Central memory CD8-positive, alpha-beta T cell (primary cell): ENCODE measurements at regions not wholly inside any gene's neighbourhood (a gene's known extent, or its start where the extent isn't known, plus 50 kb on each side); places are given as distances from the start of the nearest gene placed in this dataset.
"Not testable (repeated sequence)": the region's sequence is repeated elsewhere in the genome, so short reads cannot be mapped to it uniquely, and the experiment has no call there.

Source experiments
- ATAC-seq: fragments of 150-1000 bp; cut with Tn5 transposase; replicated peaks from 2 replicates; pipeline ENCODE4 v1.10.0; 2022; ENCODE audit warnings: mild to moderate bottlenecking, moderate FRiP score, moderate number of reproducible peaks; ENCODE audit not compliant: poor library complexity, severe bottlenecking; ENCODE audit errors: extremely low read depth
- DNase-seq, 2 donors: peaks; one replicate each; pipeline ENCODE4 v3.0.0; 2021; ENCODE audit warnings: low spot score in 2 of 2
- H3K27ac Mint-ChIP-seq: one replicate; pipeline ENCODE4 v1.8.0; 2022; ENCODE audit warnings: low read depth, mild to moderate bottlenecking, moderate library complexity, mixed read lengths
- H3K27me3 Mint-ChIP-seq: one replicate; pipeline ENCODE4 v1.8.0; 2022; ENCODE audit warnings: mixed read lengths
- H3K36me3 Mint-ChIP-seq: one replicate; pipeline ENCODE4 v1.8.0; 2022; ENCODE audit warnings: mild to moderate bottlenecking, moderate library complexity, mixed read lengths; ENCODE audit not compliant: insufficient read depth
- H3K4me1 Mint-ChIP-seq: one replicate; pipeline ENCODE4 v1.8.0; 2022; ENCODE audit warnings: mixed read lengths
- H3K4me3 Mint-ChIP-seq: one replicate; pipeline ENCODE4 v1.8.0; 2022; ENCODE audit warnings: mild to moderate bottlenecking, moderate library complexity, mixed read lengths
- H3K9me3 Mint-ChIP-seq: one replicate; pipeline ENCODE4 v1.8.0; 2022; ENCODE audit warnings: mixed read lengths

DNA sequence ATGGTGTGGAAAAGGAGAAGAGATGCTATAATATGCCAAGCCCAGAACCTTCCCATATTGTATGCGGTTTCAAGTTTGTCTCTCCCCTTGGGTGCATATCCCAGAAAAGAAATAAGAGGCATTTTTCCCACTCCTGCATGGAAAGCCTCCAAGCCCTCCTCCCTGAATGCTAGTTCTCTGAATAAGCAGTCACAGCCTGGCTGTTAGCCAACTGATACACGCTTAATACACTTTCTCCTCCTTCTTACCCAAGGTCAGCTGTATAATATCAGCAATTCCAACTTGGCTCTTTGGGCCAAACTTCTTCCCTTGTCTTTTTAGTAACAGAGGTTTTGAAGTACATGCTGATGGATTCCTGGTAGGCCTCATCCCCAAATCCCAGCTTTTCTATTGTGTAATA lies 440.1 kb downstream of the EPHA7 start:
- DNase-seq, result no peak
- ATAC-seq, result no peak
- Mint-ChIP-seq H3K4me1 (no peaks in the 10 kb centered on the region), H3K36me3 (peaks cover 2% of the 10 kb centered on the region), H3K27me3 (no peaks in the 10 kb centered on the region), H3K4me3 (no peak overlapping the region), H3K9me3 (peaks cover 24% of the 10 kb centered on the region), H3K27ac (no peak overlapping the region)

DNA sequence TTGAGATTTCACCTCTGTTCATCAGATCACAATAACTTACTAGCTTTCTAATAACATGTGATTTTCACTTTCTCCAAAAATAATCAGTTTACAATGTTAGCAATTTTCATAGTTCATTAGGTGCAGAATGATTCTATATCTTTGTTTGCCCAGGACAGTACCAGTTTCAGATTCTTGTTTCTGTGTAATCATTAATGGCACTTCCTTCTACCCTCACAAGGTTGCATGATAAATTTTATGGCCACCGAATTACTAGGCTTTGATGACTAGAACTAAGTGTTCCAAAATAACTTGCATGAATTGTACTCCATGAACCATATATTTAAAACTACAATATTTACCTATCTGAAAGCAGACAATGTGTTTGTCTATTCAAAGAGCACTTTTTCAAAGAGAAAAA lies 442.3 kb downstream of the EPHA7 start:
- no peaks in the 10 kb centered on the region for H3K4me1 Mint-ChIP-seq
- peaks cover 23% of the 10 kb centered on the region for H3K9me3 Mint-ChIP-seq
- H3K27ac Mint-ChIP-seq, result no peak overlapping the region
- no peak for DNase-seq
- H3K27me3 Mint-ChIP-seq, result no peaks in the 10 kb centered on the region
- ATAC-seq, result no peak
- H3K36me3 Mint-ChIP-seq, result no peaks in the 10 kb centered on the region
- H3K4me3 Mint-ChIP-seq, result no peak overlapping the region

DNA sequence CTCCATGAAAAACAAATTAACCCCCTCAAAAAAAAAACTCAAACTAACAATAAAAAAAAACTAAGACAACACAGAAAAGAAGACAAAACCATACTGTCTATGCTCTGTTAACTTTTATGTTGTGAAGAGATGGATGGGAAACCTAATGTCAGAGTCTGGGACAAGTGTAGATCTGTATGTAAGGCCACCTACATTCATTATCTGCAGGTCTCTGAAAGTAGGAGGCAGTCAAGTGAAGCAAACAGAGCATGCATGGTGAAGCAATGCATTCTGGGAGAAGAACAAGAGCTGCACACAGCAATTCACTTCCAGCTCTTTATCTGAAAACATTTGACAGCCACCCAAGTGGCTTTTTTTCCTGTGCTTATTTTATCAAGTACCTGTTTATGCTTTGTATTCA lies 452.0 kb downstream of the EPHA7 start:
- H3K4me1 Mint-ChIP-seq, result no peaks in the 10 kb centered on the region
- peaks cover 14% of the 10 kb centered on the region for H3K9me3 Mint-ChIP-seq
- no peaks in the 10 kb centered on the region for H3K36me3 Mint-ChIP-seq
- no peak overlapping the region for H3K27ac Mint-ChIP-seq
- DNase-seq, result no peak
- no peak overlapping the region for H3K4me3 Mint-ChIP-seq
- H3K27me3 Mint-ChIP-seq, result no peaks in the 10 kb centered on the region
- no peak for ATAC-seq

DNA sequence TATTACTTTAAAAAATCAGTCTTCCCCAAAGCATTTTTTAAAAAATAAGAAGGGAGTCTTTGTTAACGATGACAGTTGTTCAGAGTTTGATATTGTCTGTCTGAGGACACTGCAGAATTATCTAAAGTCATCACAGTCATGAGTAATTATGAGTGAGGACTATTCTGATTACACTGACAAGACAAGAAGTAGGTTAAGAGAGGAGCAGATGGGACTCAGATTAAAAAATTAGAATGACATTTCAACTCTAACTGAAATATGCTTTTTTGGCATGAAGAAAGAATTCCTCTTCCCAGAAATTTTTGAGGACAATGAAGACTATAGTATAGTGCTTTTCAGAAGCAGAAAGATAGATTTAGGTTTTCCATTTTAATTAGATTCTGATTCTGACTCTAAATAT lies 456.5 kb downstream of the EPHA7 start:
- H3K27ac Mint-ChIP-seq, result no peak overlapping the region
- H3K4me3 Mint-ChIP-seq, result no peak overlapping the region
- no peaks in the 10 kb centered on the region for H3K27me3 Mint-ChIP-seq
- ATAC-seq (no peak), DNase-seq (no peak)
- H3K36me3 Mint-ChIP-seq, result no peaks in the 10 kb centered on the region
- peaks cover 24% of the 10 kb centered on the region for H3K9me3 Mint-ChIP-seq
- H3K4me1 Mint-ChIP-seq, result no peaks in the 10 kb centered on the region

DNA sequence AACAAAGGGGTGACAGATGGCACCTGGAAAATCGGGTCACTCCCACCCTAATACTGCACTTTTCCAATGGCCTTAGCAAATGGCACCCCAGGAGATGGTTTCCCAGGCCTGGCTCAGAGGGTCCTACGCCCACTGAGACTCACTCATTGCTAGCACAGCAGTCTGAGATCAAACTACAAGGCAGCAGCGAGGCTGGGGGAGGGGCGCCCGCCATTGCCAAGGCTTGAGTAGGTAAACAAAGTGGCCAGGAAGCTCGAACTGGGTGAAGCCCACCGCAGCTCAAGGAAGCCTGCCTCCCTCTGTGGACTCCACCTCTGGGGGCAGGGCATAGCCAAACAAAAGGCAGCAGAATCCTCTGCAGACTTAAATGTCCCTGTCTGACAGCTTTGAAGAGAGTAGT lies 467.2 kb downstream of the EPHA7 start:
- H3K27ac Mint-ChIP-seq, ATAC-seq, H3K27me3 Mint-ChIP-seq, H3K36me3 Mint-ChIP-seq, H3K4me3 Mint-ChIP-seq, H3K4me1 Mint-ChIP-seq, DNase-seq: not testable (repeated sequence)
- H3K9me3 Mint-ChIP-seq, result peaks cover 38% of the 10 kb centered on the region

DNA sequence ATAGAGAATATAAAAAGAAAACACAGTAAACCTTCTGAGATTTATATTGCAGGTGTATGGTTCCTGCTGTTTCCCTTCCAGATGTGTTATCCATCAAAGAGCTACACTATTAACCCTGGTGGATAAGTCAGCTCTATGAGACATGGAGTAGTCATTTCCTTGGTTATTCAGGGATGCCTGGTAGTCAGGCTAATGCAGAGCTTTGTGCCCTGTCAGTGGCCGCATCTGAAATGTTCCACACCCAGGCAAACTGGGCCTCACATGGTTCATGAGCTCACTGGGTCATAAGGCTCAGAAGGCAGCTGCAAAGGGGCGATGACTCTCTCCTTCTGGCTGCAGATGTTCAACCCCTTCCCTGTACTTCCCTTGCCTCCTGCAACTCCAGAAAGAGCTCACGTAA lies 473.6 kb downstream of the EPHA7 start:
- ATAC-seq (no peak), DNase-seq (no peak)
- Mint-ChIP-seq H3K9me3 (peaks cover 23% of the 10 kb centered on the region), H3K27ac (no peak overlapping the region), H3K27me3 (no peaks in the 10 kb centered on the region), H3K4me1 (no peaks in the 10 kb centered on the region), H3K36me3 (no peaks in the 10 kb centered on the region), H3K4me3 (no peak overlapping the region)

DNA sequence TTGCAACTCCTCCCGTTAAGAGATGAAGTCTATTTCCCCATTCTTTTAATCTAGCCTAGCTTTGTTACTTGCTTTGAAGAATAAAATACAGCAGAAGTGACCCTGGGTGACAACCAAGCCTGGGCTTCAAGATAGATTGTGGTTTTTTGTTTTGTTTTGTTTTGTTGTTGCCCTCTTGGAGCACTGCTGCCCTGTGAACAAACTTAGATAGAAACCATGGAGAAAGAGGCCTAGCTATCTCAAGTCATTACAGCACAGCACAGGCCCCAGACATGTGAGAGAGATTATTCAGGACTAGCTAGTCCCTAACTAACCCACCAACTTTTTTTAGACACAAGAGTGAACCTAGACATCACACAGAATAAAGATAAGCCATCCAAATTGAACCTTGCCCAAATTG lies 475.2 kb downstream of the EPHA7 start:
- H3K4me3 Mint-ChIP-seq, result no peak overlapping the region
- no peak for DNase-seq
- no peak for ATAC-seq

DNA sequence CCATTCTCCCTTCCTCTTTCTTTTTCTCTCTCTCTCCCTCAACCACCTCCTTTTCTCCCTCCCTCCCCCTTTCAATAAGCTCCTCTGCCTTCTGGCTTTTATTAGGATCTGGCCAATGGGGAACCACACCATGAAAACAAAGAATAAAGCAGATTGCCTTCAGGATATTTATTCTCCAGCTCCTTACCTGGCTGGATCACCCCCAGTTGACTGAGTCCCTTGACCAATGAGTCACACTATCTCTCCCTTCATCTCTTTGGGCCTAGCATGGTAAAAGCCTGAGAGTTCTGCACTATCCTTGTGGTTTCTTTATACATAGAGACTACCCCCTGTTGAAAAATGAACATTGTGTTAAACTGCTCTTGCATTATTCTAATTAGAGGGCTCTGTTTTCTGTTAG lies 476.8 kb downstream of the EPHA7 start:
- no peaks in the 10 kb centered on the region for H3K4me1 Mint-ChIP-seq
- H3K4me3 Mint-ChIP-seq, result no peak overlapping the region
- ATAC-seq (no peak), DNase-seq (no peak)
- H3K27me3 Mint-ChIP-seq, result no peaks in the 10 kb centered on the region
- H3K36me3 Mint-ChIP-seq, result no peaks in the 10 kb centered on the region
- H3K27ac Mint-ChIP-seq, result no peak overlapping the region
- peaks cover 13% of the 10 kb centered on the region for H3K9me3 Mint-ChIP-seq

More for the DNA sequence above, 475.2 kb downstream of the EPHA7 start:
- H3K36me3 Mint-ChIP-seq, result no peaks in the 10 kb centered on the region
- peaks cover 13% of the 10 kb centered on the region for H3K9me3 Mint-ChIP-seq
- no peaks in the 10 kb centered on the region for H3K27me3 Mint-ChIP-seq
- H3K4me1 Mint-ChIP-seq, result no peaks in the 10 kb centered on the region
- H3K27ac Mint-ChIP-seq, result no peak overlapping the region

DNA sequence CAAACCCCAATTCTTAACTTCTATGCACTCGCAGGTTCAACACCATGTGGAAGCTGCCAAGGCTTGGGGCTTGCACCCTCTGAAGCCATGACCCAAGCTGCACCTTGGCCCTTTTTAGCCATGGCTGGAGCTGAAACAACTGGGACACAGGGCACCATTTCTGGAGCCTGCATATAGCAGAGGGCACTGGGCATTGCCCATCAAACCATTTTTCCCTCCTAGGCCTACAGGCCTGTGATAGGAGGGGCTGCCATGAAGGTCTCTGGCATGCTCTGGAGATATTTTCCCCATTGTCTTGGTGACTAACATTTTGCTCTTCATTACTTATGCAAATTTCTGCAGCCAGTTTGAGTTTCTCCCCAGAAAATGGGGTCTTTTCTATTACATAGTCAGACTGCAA lies 484.7 kb downstream of the EPHA7 start:
- H3K27me3 Mint-ChIP-seq, result no peaks in the 10 kb centered on the region
- H3K4me1 Mint-ChIP-seq, result no peaks in the 10 kb centered on the region
- DNase-seq (no peak), ATAC-seq (no peak)
- H3K4me3 Mint-ChIP-seq, result no peak overlapping the region
- no peak overlapping the region for H3K27ac Mint-ChIP-seq
- peaks cover 28% of the 10 kb centered on the region for H3K9me3 Mint-ChIP-seq
- H3K36me3 Mint-ChIP-seq, result no peaks in the 10 kb centered on the region

DNA sequence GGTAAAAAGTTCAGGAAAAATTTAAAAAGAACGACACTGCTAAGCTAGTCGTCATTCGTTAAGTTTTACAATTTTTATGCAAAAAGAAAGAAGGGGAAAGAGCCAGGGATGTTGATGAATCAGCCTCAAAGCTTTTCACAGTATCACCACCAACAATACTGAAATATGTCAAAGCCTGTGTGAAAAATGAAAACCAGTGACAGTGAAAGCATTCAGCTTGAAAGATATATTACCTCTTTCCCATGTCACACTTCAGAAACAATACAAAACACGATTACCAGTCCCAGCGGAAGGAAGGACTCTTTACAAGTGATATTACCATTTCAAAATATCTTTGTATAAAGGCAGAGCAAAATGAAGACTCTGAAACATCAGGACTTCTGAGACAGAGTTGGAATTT lies 489.2 kb downstream of the EPHA7 start:
- no peaks in the 10 kb centered on the region for H3K36me3 Mint-ChIP-seq
- H3K4me1 Mint-ChIP-seq, result no peaks in the 10 kb centered on the region
- H3K27ac Mint-ChIP-seq, result no peak overlapping the region
- no peak overlapping the region for H3K4me3 Mint-ChIP-seq
- no peak for DNase-seq
- no peaks in the 10 kb centered on the region for H3K27me3 Mint-ChIP-seq
- ATAC-seq, result no peak
- H3K9me3 Mint-ChIP-seq, result peaks cover 14% of the 10 kb centered on the region

DNA sequence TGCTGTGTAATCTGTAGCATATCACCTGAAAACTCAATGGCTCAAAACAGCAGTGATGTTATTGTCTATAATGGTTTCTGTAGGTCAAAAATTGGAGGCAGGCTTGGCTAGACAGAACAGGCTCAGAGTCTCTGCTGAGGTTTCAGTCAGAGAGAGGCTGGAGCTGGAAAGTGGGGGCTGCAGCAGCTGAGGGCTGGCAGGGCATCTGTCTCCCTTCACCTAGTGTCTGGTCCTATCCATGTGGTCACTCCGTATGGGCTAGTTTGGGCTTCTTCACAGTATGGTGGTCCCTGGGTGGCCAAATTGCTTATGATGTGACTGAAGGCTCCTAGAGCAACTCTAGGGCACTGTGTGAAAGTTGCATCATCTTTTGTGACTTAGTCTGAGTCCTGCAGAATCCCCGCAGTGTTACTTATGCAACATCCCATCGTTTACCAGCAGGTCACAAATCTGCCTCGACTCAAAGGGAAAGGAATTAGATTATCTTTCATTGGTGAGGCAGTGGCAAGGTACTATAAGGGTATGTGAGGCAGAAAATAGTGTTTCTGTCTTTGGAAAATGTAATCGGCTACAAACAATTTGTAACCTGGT lies 497.0 kb downstream of the EPHA7 start:
- Mint-ChIP-seq H3K4me1 (no peaks in the 10 kb centered on the region), H3K4me3 (no peak overlapping the region), H3K27ac (no peak overlapping the region), H3K9me3 (peaks cover 14% of the 10 kb centered on the region), H3K27me3 (no peaks in the 10 kb centered on the region), H3K36me3 (no peaks in the 10 kb centered on the region)
- no peak for ATAC-seq
- DNase-seq, result no peak

DNA sequence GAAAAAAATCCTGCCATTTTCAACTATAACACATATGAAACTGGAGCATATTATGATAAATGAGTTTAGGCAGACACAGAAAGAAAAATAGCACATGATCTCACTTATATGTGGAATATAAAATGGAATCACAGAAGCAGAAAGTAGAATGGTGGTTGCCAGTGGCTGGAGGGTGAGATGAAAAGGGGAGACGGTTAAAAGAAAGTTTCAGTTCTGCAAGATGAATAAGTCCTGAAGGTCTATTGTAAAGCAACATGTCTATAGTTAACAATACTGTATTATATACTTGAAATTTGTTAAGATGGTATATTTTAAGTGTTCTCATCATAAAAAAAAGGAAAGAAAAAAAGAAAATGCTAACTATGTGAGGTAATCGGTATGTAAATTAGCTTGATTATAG lies 503.9 kb downstream of the EPHA7 start:
- no peak overlapping the region for H3K4me3 Mint-ChIP-seq
- H3K4me1 Mint-ChIP-seq, result no peaks in the 10 kb centered on the region
- DNase-seq, result no peak
- H3K27ac Mint-ChIP-seq, result no peak overlapping the region
- no peaks in the 10 kb centered on the region for H3K36me3 Mint-ChIP-seq
- H3K27me3 Mint-ChIP-seq, result no peaks in the 10 kb centered on the region
- no peak for ATAC-seq
- peaks cover 17% of the 10 kb centered on the region for H3K9me3 Mint-ChIP-seq

DNA sequence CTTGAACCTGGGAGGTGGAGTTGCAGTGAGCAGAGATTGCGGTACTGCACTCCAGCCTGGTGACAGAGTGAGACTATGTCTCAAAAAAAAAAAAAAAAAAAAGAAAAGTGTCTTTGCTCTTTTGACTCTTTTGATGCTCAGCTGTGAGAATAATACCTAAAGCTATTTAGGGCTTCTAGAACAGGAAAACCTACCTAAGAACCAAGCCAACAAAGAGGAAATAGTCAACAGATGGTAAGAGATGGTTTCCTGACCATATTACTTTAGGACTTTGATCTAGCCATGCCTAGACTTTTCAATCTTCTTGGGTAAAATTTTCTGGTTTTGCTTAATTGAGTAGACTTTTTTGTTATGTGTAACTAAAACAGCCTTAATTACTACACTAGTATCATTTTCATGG lies 508.1 kb downstream of the EPHA7 start:
- no peaks in the 10 kb centered on the region for H3K27me3 Mint-ChIP-seq
- H3K4me1 Mint-ChIP-seq, result no peaks in the 10 kb centered on the region
- no peak overlapping the region for H3K27ac Mint-ChIP-seq

DNA sequence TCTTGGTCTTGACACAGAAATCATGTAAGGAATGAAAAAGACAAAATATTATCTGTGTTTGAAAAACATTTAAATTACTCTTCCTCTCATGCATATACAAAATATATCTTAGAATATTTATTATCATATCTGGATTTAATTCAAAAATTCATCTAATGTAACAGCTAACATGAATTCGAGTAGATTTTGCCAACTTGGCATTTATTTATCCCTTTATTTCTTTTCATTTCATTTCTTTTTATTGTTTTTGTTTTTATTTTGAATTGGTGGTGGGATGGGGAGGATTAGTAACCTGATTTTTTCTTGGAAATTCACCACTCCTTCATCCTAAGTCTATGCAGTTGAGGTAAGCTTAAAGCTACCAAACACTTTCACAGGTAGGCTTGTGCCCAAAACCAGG lies 508.7 kb downstream of the EPHA7 start:
- DNase-seq (no peak), ATAC-seq (no peak)
- no peaks in the 10 kb centered on the region for H3K27me3 Mint-ChIP-seq
- H3K36me3 Mint-ChIP-seq, result no peaks in the 10 kb centered on the region
- H3K9me3 Mint-ChIP-seq, result peaks cover 9% of the 10 kb centered on the region
- no peak overlapping the region for H3K27ac Mint-ChIP-seq
- H3K4me1 Mint-ChIP-seq, result no peaks in the 10 kb centered on the region
- no peak overlapping the region for H3K4me3 Mint-ChIP-seq

More for the DNA sequence above, 508.1 kb downstream of the EPHA7 start:
- H3K9me3 Mint-ChIP-seq, result peaks cover 13% of the 10 kb centered on the region
- ATAC-seq, result no peak
- DNase-seq, result no peak
- no peaks in the 10 kb centered on the region for H3K36me3 Mint-ChIP-seq
- H3K4me3 Mint-ChIP-seq, result no peak overlapping the region
